Parathyroid adenoma (tissue), 2 donors: ENCODE measurements at regions not wholly inside any gene's neighbourhood (a gene's known extent, or its start where the extent isn't known, plus 50 kb on each side); places are given as distances from the start of the nearest gene placed in this dataset.

Source experiments
- H2AFZ ChIP-seq: fragments of 300-600 bp; sonication (generic); one replicate; pipeline ENCODE4 v1.7.0; 2017; ENCODE audit warnings: antibody characterized with exemption, mild to moderate bottlenecking
- H3K27ac ChIP-seq: fragments of 300-600 bp; sonication (generic); one replicate; pipeline ENCODE4 v1.7.0; 2017
- H3K27me3 ChIP-seq: fragments of 300-600 bp; sonication (generic); one replicate; pipeline ENCODE4 v1.7.0; 2017; ENCODE audit warnings: low read length; ENCODE audit not compliant: control insufficient read depth, insufficient read depth
- H3K36me3 ChIP-seq: fragments of 300-600 bp; sonication (generic); one replicate; pipeline ENCODE4 v1.7.0; 2017; ENCODE audit warnings: low read length; ENCODE audit not compliant: control insufficient read depth, insufficient read depth
- H3K4me1 ChIP-seq: fragments of 300-600 bp; sonication (generic); one replicate; pipeline ENCODE4 v1.7.0; 2017; ENCODE audit warnings: control low read depth
- H3K4me2 ChIP-seq: fragments of 300-600 bp; sonication (generic); one replicate; pipeline ENCODE4 v1.7.0; 2017; ENCODE audit warnings: low read length
- H3K4me3 ChIP-seq: fragments of 300-600 bp; sonication (generic); one replicate; pipeline ENCODE4 v1.7.0; 2017; ENCODE audit warnings: low read depth, low read length
- H3K79me2 ChIP-seq: fragments of 300-600 bp; sonication (generic); one replicate; pipeline ENCODE4 v1.7.0; 2017; ENCODE audit warnings: control low read depth
- H3K9ac ChIP-seq: fragments of 300-600 bp; sonication (generic); one replicate; pipeline ENCODE4 v1.7.0; 2017; ENCODE audit warnings: mild to moderate bottlenecking
- H3K9me3 ChIP-seq: fragments of 300-600 bp; sonication (generic); one replicate; pipeline ENCODE4 v1.7.0; 2017; ENCODE audit warnings: low read length; ENCODE audit not compliant: control insufficient read depth
- TF ChIP-seq, protein P1 (sequence below): fragments of 300-600 bp; sonication (generic); IDR thresholded peaks from one replicate; pipeline ENCODE4 v1.7.0; 2017; ENCODE audit warnings: antibody characterized with exemption, mild to moderate bottlenecking
- donor health status: primary hyperparathyroidism.

DNA sequence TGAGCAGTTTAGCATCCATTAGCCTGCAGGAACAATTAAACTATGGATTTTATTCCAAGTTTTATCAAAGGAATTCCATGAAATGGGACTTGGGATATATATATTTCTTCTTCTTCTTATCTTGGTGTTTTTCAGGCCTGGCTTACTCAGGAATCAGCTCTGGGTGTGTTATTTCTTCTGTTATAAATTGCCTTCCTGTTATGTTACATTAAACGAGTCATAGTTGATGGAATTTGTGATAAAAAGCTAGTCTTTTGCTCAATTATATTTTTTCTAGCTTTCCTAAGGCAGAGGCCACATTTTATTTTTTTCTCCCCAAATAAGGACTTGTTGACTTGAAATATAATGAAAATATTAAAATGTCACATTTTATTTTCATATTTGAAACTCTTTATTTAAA lies 141.3 kb downstream of the EPC1 start:
- Histone ChIP-seq H3K9ac (no peak overlapping the region), H2AFZ (peak overlapping the region; percentile 3), H3K27me3 (no peaks in the 10 kb centered on the region), H3K9me3 (no peaks in the 10 kb centered on the region), H3K79me2 (no peaks in the 10 kb centered on the region), H3K4me3 (no peak overlapping the region), H3K27ac (no peak overlapping the region), H3K4me2 (no peak overlapping the region), H3K4me1 (no peaks in the 10 kb centered on the region), H3K36me3 (no peaks in the 10 kb centered on the region)
- TF ChIP-seq, protein P1, sequence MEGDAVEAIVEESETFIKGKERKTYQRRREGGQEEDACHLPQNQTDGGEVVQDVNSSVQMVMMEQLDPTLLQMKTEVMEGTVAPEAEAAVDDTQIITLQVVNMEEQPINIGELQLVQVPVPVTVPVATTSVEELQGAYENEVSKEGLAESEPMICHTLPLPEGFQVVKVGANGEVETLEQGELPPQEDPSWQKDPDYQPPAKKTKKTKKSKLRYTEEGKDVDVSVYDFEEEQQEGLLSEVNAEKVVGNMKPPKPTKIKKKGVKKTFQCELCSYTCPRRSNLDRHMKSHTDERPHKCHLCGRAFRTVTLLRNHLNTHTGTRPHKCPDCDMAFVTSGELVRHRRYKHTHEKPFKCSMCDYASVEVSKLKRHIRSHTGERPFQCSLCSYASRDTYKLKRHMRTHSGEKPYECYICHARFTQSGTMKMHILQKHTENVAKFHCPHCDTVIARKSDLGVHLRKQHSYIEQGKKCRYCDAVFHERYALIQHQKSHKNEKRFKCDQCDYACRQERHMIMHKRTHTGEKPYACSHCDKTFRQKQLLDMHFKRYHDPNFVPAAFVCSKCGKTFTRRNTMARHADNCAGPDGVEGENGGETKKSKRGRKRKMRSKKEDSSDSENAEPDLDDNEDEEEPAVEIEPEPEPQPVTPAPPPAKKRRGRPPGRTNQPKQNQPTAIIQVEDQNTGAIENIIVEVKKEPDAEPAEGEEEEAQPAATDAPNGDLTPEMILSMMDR = no peak

DNA sequence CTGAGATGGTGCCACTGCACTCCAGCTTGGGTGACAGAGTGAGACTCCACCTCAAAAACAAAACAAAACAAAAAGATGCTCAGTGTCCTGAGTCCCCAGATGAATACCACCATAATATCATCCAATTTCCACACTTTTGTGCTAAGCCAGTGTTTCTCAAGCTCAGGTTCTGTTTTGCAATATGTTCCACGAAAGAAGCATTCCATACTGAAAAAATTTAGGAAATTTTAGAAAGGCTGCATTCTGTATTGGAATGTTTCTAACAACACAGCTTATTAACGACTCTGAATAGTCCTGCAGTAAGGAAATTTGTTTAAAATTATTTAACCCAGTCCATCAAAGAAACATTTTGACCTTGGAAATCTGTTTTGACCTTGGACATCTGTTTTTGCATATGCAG lies 142.4 kb downstream of the EPC1 start:
- Histone ChIP-seq H3K36me3 (no peaks in the 10 kb centered on the region), H3K4me2 (no peak overlapping the region), H3K9me3 (no peaks in the 10 kb centered on the region), H2AFZ (no peak overlapping the region), H3K79me2 (no peaks in the 10 kb centered on the region), H3K27me3 (no peaks in the 10 kb centered on the region), H3K27ac (no peak overlapping the region), H3K4me3 (no peak overlapping the region), H3K9ac (no peak overlapping the region), H3K4me1 (no peaks in the 10 kb centered on the region)
- TF ChIP-seq, protein P1 = no peak

DNA sequence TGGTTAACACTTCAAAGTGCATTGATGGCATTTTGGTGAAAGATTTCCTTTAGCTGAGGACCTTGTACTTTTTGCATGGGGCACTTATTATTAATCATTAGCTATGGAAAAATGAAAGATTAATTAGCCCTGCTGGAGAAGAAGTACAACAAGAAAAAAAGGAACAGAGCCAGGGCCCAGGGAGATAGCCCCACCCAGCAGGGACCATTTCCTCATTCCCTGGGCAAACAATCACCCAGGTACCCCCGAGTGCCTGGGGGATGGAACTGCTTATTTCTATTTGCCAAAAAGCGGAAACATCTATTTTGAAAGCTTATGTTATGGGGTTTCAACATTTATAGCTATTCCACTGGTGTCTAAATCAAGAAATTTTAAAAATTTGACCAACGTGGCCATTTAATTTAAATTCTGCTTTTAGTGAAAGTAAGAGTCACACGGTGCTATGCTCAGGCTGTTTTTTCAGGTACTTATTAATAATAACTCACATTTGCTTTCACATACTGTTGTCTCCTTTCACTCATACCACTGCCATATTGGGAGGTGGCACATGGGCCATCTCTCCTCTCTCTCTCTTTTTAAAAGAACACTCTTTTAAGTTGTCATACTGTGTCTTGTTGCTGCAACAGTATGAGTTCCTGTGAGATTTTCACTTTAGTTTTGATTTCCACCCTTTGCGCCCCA lies 143.6 kb upstream of the KIF5B start:
- no peaks in the 10 kb centered on the region for H3K79me2 ChIP-seq
- no peak overlapping the region for H3K4me3 ChIP-seq
- TF ChIP-seq, protein P1 = no peak
- no peaks in the 10 kb centered on the region for H3K36me3 ChIP-seq
- H3K4me1 ChIP-seq = no peaks in the 10 kb centered on the region
- H2AFZ ChIP-seq = no peak overlapping the region
- H3K9ac ChIP-seq = no peak overlapping the region
- H3K4me2 ChIP-seq = no peak overlapping the region
- no peak overlapping the region for H3K27ac ChIP-seq
- H3K27me3 ChIP-seq = no peaks in the 10 kb centered on the region
- H3K9me3 ChIP-seq = no peaks in the 10 kb centered on the region

DNA sequence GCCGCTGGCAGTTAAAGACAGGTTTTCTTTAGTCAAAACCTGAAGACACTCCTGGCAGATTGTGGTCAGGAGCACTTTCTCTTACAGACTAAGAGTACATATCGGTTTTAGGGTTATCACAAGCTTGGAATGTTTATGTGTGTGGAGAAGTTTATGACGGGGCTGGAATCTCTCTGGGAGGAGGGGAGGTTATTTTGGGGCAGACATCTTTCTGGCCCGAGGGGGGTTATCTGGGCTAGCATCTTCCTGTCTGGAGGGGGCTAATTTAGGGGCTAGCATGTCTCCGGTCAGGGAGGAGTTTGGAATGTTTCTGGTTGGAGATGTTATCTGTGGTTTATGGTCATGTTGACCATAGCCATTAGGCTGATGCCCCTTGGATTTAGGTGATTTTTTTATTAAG lies 141.2 kb upstream of the KIF5B start:
- H3K4me2 ChIP-seq = no peak overlapping the region
- no peak overlapping the region for H3K27ac ChIP-seq
- no peaks in the 10 kb centered on the region for H3K36me3 ChIP-seq
- no peak overlapping the region for H3K9ac ChIP-seq
- TF ChIP-seq, protein P1 = no peak
- H2AFZ ChIP-seq = no peak overlapping the region
- no peaks in the 10 kb centered on the region for H3K27me3 ChIP-seq
- no peaks in the 10 kb centered on the region for H3K79me2 ChIP-seq
- no peak overlapping the region for H3K4me3 ChIP-seq
- H3K9me3 ChIP-seq = no peaks in the 10 kb centered on the region
- no peaks in the 10 kb centered on the region for H3K4me1 ChIP-seq

DNA sequence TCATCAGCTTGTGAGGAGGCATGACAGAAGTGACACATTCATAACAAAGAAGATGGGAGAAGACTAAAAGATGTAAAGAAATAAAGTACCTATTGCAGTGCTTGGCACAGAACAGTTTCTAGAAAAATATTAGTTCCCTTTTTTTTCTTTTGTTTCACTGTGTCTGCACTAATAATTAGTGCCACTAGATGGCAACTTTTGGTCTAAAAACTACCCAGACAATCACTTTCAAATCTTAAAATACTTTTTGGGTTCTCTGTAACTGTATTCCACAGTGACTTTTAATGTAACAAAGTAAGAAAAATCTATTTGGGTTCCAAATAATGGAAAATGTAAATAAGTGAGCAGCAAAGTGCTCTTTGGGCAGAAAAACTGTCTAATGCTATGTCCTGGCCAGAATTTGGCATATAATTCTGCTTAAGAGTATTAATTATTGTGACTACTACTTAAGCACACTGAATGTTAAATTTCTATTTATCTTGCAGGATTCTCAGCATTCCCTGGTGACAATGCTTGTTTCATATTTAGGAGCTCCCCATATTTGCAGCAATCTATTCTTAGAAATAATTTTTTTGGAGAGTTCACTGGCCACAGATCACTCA lies 134.8 kb upstream of the KIF5B start:
- H3K79me2 ChIP-seq = no peaks in the 10 kb centered on the region
- H3K36me3 ChIP-seq = no peaks in the 10 kb centered on the region
- TF ChIP-seq, protein P1 = peak; percentile 71
- H3K4me3 ChIP-seq = no peak overlapping the region
- no peak overlapping the region for H3K27ac ChIP-seq
- no peak overlapping the region for H3K9ac ChIP-seq
- H2AFZ ChIP-seq = peak overlapping the region; percentile 40
- H3K4me1 ChIP-seq = no peaks in the 10 kb centered on the region
- H3K4me2 ChIP-seq = no peak overlapping the region
- no peaks in the 10 kb centered on the region for H3K27me3 ChIP-seq
- H3K9me3 ChIP-seq = no peaks in the 10 kb centered on the region
